ENCODE measurements at regions not wholly inside any gene's neighbourhood (a gene's known extent, or its start where the extent isn't known, plus 50 kb on each side); places are given as distances from the start of the nearest gene placed in this dataset.

DNA sequence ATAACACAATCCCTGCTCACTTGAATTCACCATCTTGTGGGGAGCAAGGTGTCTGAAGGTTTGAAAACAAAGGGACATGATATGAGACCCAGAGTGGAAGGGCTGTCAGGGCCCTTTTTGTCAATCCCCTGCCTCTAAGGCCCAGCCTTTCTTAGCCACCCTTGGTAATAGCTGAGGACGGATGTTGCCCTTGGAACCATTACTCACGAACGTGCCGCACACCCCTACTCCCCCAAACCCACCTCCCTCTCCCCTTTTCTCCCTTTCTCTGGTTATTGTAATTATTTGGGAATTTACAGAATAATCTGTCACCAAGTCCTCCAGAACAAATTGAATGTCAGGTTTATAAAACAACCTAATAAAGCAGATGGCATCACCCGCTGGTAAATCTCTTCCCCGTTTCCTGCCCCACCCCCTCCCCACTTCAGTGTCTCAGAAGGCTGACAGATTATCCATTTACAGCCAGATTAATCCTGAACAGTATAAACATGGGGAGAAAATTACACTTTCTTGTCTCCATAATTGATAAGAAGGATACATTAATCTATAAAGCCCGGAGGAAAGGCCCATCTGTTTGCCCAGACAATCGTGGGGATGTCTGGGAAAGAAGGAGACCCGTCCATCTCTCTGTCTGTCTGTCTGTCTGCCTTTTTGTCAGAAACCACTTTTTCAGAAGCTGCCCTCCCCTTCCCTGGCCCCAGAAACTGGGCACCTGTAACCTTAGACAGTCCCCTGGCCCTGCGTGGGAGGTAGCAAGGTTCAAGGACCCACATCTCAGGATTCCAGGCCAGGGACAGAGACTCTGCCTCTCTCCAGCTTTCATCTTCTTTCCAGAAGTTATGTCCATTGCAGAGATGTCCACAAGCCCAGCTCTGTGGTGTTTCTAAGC, 60.6 kb upstream of the CD34 start:
- Histone ChIP-seq H3K4me2 (no peak overlapping the region), H4K20me1 (ENCODE audit: insufficient read depth) (no peaks in the 10 kb centered on the region), H3K27me3 (ENCODE audit: insufficient read depth, low read depth) (no peaks in the 10 kb centered on the region), H3K4me3 (IDR thresholded peaks at IDR 0.05; ENCODE audit: insufficient read depth, low read depth, low read length) (no peak overlapping the region), H2AFZ (ENCODE audit: low read depth) (no peak overlapping the region), H3K4me1 (ENCODE audit: low read depth, poor library complexity, severe bottlenecking) (no peaks in the 10 kb centered on the region), H3K36me3 (ENCODE audit: insufficient read depth) (no peaks in the 10 kb centered on the region), H3K27ac (no peak overlapping the region), H3K9ac (no peak overlapping the region), H3K79me2 (ENCODE audit: insufficient read depth, low read depth) (no peaks in the 10 kb centered on the region)
- TF ChIP-seq, protein P1, sequence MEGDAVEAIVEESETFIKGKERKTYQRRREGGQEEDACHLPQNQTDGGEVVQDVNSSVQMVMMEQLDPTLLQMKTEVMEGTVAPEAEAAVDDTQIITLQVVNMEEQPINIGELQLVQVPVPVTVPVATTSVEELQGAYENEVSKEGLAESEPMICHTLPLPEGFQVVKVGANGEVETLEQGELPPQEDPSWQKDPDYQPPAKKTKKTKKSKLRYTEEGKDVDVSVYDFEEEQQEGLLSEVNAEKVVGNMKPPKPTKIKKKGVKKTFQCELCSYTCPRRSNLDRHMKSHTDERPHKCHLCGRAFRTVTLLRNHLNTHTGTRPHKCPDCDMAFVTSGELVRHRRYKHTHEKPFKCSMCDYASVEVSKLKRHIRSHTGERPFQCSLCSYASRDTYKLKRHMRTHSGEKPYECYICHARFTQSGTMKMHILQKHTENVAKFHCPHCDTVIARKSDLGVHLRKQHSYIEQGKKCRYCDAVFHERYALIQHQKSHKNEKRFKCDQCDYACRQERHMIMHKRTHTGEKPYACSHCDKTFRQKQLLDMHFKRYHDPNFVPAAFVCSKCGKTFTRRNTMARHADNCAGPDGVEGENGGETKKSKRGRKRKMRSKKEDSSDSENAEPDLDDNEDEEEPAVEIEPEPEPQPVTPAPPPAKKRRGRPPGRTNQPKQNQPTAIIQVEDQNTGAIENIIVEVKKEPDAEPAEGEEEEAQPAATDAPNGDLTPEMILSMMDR (conservative IDR thresholded peaks at IDR 0.05; ENCODE audit: low read depth, low read length): no peak

DNA sequence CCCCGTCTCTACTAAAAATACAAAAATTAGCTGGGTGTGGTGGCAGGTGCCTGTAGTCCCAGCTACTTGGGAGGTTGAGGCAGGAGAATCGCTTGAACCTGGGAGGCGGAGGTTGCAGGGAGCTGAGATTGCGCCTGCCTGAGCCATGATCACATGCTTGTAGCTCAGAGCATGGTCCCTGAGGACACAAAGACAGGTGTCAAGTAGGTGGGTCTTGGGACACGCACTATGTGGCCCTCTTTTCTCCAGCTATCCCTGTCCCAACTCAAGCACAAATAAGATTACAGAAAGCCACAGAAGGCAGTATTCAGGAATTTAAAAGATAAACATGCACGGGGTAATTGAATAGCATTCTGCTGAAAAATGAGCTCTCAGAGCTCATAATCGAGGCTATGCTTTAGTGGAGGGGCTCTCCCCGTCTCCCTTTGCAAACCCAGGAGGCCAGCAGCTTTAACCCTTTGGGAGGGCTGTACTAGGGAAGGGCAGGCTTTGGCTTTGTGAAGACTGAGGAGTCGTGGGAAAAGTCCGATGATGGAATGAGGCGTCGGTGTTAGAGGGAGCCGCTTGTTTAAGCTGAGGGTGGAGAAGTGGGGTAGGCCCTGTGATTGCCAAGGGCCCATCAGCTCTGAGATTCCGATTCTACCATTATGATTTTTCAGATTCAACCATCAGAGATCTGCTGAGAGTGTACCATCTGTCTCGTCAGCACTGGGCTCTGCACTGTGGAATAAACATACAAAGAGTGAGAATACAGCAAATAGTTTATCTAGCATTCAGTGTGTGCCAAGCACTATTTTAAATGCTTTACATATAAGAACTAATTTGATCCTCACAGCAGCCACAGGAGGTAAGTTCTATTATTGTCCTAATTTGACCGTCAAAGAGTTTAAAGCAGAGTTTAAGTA, 59.7 kb upstream of the CD34 start:
- Histone ChIP-seq H3K4me2 (no peak overlapping the region), H3K27me3 (ENCODE audit: insufficient read depth, low read depth) (no peaks in the 10 kb centered on the region), H3K79me2 (ENCODE audit: insufficient read depth, low read depth) (no peaks in the 10 kb centered on the region), H3K4me1 (ENCODE audit: low read depth, poor library complexity, severe bottlenecking) (no peaks in the 10 kb centered on the region), H3K36me3 (ENCODE audit: insufficient read depth) (no peaks in the 10 kb centered on the region), H3K9ac (no peak overlapping the region), H3K27ac (no peak overlapping the region), H2AFZ (ENCODE audit: low read depth) (no peak overlapping the region), H3K4me3 (IDR thresholded peaks at IDR 0.05; ENCODE audit: insufficient read depth, low read depth, low read length) (no peak overlapping the region), H4K20me1 (ENCODE audit: insufficient read depth) (no peaks in the 10 kb centered on the region)
- TF ChIP-seq, protein P1 (conservative IDR thresholded peaks at IDR 0.05; ENCODE audit: low read depth, low read length): no peak

- Histone ChIP-seq H3K27me3 (ENCODE audit: insufficient read depth, low read depth) (no peaks in the 10 kb centered on the region), H3K4me1 (ENCODE audit: low read depth, poor library complexity, severe bottlenecking) (no peaks in the 10 kb centered on the region), H3K4me2 (no peak overlapping the region), H3K36me3 (ENCODE audit: insufficient read depth) (no peaks in the 10 kb centered on the region), H4K20me1 (ENCODE audit: insufficient read depth) (no peaks in the 10 kb centered on the region), H3K27ac (no peak overlapping the region), H3K79me2 (ENCODE audit: insufficient read depth, low read depth) (no peaks in the 10 kb centered on the region), H3K9ac (no peak overlapping the region), H3K4me3 (IDR thresholded peaks at IDR 0.05; ENCODE audit: insufficient read depth, low read depth, low read length) (no peak overlapping the region), H2AFZ (ENCODE audit: low read depth) (no peak overlapping the region)
- TF ChIP-seq, protein P1 (conservative IDR thresholded peaks at IDR 0.05; ENCODE audit: low read depth, low read length): no peak
Measured at GRCh38 chr1:207969528-207969927, 58.6 kb upstream of the CD34 start.

- Histone ChIP-seq H3K27me3 (ENCODE audit: insufficient read depth, low read depth) (no peaks in the 10 kb centered on the region), H4K20me1 (ENCODE audit: insufficient read depth) (no peaks in the 10 kb centered on the region), H3K36me3 (ENCODE audit: insufficient read depth) (no peaks in the 10 kb centered on the region), H3K4me2 (no peak overlapping the region), H3K9ac (no peak overlapping the region), H3K27ac (no peak overlapping the region), H3K4me3 (IDR thresholded peaks at IDR 0.05; ENCODE audit: insufficient read depth, low read depth, low read length) (no peak overlapping the region), H3K79me2 (ENCODE audit: insufficient read depth, low read depth) (no peaks in the 10 kb centered on the region), H2AFZ (ENCODE audit: low read depth) (no peak overlapping the region), H3K4me1 (ENCODE audit: low read depth, poor library complexity, severe bottlenecking) (peaks cover 6% of the 10 kb centered on the region)
- TF ChIP-seq, protein P1 (conservative IDR thresholded peaks at IDR 0.05; ENCODE audit: low read depth, low read length): no peak
Measured at GRCh38 chr1:207968521-207969009, 57.6 kb upstream of the CD34 start.

Data from KMS-11 (cell line).